GM12873 (cell line): ENCODE measurements at regions not wholly inside any gene's neighbourhood (a gene's known extent, or its start where the extent isn't known, plus 50 kb on each side); places are given as distances from the start of the nearest gene placed in this dataset.

Source experiments
- TF ChIP-seq, protein P1 (sequence below): IDR thresholded peaks from 2 replicates; pipeline ENCODE4 v1.5.1; 2012; ENCODE audit warnings: low read depth, mild to moderate bottlenecking, moderate library complexity, low read length, control low read depth; ENCODE audit not compliant: insufficient read depth; ENCODE audit errors: missing control alignments

DNA sequence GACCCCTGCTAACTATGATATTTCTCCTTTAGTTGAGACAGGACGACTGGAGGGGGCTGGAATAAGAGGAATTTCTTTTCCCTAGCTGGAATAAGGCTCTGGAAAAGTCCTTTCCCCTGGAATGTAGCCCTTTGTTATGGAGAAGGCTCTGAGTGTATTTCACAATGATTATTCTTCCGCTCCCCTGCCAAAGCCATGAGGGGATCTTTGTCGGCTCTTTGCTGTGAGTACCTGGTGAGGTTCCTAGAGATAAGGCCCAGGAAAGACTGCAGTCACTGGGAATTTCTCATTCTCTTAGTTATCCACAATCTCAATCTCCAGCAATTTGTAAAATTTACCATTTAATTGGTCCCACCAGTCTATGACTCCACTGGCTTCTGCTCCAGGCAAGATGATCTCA, 340.2 kb upstream of the HNRNPA3 start:
- TF ChIP-seq, protein P1, sequence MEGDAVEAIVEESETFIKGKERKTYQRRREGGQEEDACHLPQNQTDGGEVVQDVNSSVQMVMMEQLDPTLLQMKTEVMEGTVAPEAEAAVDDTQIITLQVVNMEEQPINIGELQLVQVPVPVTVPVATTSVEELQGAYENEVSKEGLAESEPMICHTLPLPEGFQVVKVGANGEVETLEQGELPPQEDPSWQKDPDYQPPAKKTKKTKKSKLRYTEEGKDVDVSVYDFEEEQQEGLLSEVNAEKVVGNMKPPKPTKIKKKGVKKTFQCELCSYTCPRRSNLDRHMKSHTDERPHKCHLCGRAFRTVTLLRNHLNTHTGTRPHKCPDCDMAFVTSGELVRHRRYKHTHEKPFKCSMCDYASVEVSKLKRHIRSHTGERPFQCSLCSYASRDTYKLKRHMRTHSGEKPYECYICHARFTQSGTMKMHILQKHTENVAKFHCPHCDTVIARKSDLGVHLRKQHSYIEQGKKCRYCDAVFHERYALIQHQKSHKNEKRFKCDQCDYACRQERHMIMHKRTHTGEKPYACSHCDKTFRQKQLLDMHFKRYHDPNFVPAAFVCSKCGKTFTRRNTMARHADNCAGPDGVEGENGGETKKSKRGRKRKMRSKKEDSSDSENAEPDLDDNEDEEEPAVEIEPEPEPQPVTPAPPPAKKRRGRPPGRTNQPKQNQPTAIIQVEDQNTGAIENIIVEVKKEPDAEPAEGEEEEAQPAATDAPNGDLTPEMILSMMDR = no peak

DNA sequence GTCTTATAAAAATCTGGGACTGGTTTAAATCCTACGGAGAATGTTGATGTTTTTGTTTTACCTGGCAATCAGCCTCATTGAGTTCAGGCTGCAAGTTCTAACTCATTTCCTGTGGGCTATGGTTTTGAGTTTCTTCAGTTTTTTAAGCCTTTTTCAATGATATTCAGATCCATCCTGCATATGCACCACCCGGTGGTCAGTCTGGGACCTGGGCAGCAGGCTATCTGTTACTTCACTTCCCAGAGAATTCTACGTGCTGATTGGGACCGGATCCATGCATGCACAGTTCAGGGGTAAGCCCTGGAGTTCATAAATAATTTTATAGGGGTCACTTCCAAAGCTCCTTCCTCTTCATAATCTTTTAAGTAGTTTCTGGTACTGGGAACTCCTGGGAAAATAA, 339.2 kb upstream of the HNRNPA3 start:
- TF ChIP-seq, protein P1 = no peak

DNA sequence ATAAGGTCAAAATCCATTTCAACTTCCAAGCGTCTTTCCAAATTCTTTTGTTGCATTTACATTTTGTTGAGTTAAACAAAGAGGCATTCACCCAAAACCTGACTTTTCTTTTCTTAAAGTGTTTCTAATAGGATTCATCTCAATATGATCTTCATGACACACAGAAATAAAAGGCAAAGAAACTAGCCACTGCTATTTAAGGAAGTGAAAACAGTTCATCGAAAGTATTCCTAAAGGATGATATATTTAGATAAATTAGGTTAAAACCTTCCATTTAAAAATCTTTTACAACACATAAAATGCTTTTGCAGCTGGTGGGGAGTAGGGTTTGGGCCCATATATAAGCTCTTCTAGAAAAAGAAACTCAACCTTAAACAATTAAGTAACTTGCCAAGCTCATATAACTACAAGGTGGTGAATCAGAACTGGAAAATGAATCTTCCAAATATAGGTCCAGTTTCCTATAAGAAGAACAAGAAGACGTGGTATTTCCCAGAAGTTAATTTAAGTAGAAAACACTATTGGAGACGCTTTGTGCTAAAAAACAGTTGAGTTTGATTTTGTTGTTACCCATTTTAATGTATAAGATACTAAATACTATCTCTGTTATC, 336.0 kb upstream of the HNRNPA3 start:
- TF ChIP-seq, protein P1 = no peak

DNA sequence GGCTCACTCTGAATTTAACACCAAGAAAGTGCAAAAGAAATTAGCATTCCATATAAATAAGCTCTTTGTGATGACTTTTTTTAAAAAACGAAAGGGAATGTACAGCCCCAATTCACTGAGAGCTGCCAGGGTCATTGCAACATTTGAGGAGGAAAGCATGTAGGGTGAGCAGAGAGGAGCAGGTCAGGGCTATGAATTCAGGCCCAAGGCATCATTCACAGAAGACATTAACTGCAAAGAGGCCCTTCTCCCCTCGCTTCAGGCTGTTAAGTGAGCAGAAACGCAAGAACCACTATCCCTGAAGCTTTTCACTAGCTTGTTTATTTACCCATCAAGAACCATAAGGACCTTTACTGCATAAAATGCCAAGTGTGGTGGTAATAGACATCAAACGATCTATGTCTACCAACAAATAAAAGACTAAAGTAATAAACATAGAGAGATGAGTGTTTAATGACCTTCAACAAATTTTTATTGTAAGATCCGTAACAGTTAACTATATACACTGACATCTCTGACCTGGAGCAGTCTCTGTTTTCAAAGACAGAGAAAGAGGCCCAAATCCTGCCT, 333.1 kb upstream of the HNRNPA3 start:
- TF ChIP-seq, protein P1 = no peak

DNA sequence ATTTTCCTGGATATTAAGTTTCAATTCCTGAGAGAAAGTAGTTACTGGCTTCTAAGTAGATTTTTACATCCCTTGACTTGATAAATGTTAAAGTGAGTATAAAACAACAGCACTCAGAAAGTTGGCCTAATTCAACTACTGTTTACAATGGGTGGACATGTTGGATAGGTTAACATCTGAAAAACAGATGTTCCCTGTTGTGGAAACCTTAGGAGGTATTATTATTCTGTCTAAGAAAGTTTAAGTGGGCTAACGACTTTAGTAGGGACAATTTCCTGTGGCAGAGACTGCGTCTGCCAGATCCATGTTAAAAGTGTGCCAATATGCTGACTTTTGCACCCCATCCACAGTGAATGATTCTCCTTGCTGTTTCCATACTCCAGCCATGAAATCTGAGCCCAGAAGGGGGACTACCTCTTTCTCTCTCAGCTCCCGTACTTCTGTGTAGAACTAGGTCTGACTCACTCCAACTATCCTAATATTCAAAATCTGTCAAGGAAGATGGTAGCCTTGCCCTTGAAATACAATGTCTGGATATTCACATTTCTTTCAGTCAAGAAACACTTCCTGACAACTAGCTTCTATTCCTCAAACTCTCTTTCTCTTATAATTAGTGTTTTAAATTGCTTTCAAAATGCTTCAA, 327.5 kb upstream of the HNRNPA3 start:
- TF ChIP-seq, protein P1 = no peak

DNA sequence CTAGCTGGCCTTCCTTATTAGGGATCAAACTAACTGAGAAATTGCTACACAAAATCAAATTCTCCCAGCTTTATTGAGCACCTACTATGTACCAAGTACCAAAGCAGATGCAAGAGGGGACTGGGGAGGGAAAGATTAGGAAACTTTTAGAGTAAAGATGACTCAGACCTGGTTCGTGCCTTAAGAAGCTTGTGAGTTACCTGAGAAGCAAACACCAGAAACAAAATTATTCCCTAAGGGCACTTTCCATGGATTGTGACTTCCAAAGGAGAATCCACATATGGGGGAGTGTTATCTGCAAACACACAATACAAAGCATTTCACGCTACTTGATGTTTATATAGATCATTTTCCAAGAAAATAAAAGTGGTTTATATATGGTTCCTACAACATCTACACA, 326.9 kb upstream of the HNRNPA3 start:
- TF ChIP-seq, protein P1 = no peak

DNA sequence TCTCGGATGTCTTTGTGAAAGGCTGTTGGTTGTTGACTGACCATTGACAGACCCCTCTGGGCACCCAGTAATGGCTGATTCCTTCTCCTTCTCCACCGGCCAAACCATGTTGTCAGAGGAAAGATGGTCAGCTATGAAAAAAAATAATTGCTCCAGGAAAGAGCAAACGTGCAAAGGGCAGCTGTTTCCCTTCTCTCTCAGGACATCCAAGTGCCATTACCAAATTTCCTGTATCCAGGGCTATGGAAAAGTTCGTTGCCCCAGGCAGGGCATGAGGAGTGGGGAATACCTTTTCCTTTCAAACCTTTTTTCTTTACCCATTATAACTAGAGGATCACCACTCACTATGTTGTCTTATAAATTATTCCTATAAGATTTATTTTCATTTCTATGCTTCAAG, 321.5 kb upstream of the HNRNPA3 start:
- TF ChIP-seq, protein P1 = no peak
